ENCODE measurements at regions not wholly inside any gene's neighbourhood (a gene's known extent, or its start where the extent isn't known, plus 50 kb on each side); places are given as distances from the start of the nearest gene placed in this dataset.

GRCh38 chr13:107450431-107450830, 764.9 kb downstream of the LIG4 start:
- ChIA-PET CTCF (no interaction called here), POLR2A (no interaction called here)
- H3K36me3 Mint-ChIP-seq (ENCODE audit: low read depth) = no peaks in the 10 kb centered on the region
- ATAC-seq (no peak), DNase-seq (no peak)
- no peaks in the 10 kb centered on the region for H3K27me3 Mint-ChIP-seq (ENCODE audit: low read depth)
- no peak overlapping the region for H3K27ac Mint-ChIP-seq
- H3K4me3 Mint-ChIP-seq = no peak overlapping the region
- H3K9me3 Mint-ChIP-seq (ENCODE audit: insufficient read depth) = peaks cover 11% of the 10 kb centered on the region
- H3K4me1 Mint-ChIP-seq (ENCODE audit: low read depth) = peaks cover 4% of the 10 kb centered on the region

GRCh38 chr13:107447591-107447990, 767.7 kb downstream of the LIG4 start:
- Mint-ChIP-seq H3K4me1 (ENCODE audit: low read depth) (peaks cover 4% of the 10 kb centered on the region), H3K27me3 (ENCODE audit: low read depth) (no peaks in the 10 kb centered on the region), H3K36me3 (ENCODE audit: low read depth) (no peaks in the 10 kb centered on the region), H3K9me3 (ENCODE audit: insufficient read depth) (peaks cover 8% of the 10 kb centered on the region), H3K27ac (no peak overlapping the region), H3K4me3 (no peak overlapping the region)
- ATAC-seq = no peak
- ChIA-PET POLR2A (no interaction called here), CTCF (no interaction called here)
- DNase-seq = no peak

- POLR2A ChIA-PET = no interaction called here
- no peak for DNase-seq
- Mint-ChIP-seq H3K27me3 (ENCODE audit: low read depth) (no peaks in the 10 kb centered on the region), H3K9me3 (ENCODE audit: insufficient read depth) (peaks cover 3% of the 10 kb centered on the region), H3K4me1 (ENCODE audit: low read depth) (no peaks in the 10 kb centered on the region), H3K27ac (no peak overlapping the region), H3K4me3 (no peak overlapping the region), H3K36me3 (ENCODE audit: low read depth) (no peaks in the 10 kb centered on the region)
- no peak for ATAC-seq
- CTCF ChIA-PET = no interaction called here
Measured at GRCh38 chr13:107441279-107441678, 774.1 kb downstream of the LIG4 start.

GRCh38 chr13:107438251-107438650, 777.1 kb downstream of the LIG4 start:
- POLR2A ChIA-PET = no interaction called here
- H3K36me3 Mint-ChIP-seq (ENCODE audit: low read depth) = no peaks in the 10 kb centered on the region
- H3K27ac Mint-ChIP-seq = no peak overlapping the region
- no peak overlapping the region for H3K4me3 Mint-ChIP-seq
- ATAC-seq (no peak), DNase-seq (no peak)
- H3K4me1 Mint-ChIP-seq (ENCODE audit: low read depth) = no peaks in the 10 kb centered on the region
- H3K27me3 Mint-ChIP-seq (ENCODE audit: low read depth) = no peaks in the 10 kb centered on the region
- CTCF ChIA-PET = no interaction called here
- H3K9me3 Mint-ChIP-seq (ENCODE audit: insufficient read depth) = peaks cover 3% of the 10 kb centered on the region

GRCh38 chr13:107434347-107434746, 781.0 kb downstream of the LIG4 start:
- ATAC-seq (no peak), DNase-seq (no peak)
- ChIA-PET CTCF (no interaction called here), POLR2A (no interaction called here)
- Mint-ChIP-seq H3K4me1 (ENCODE audit: low read depth) (no peaks in the 10 kb centered on the region), H3K9me3 (ENCODE audit: insufficient read depth) (peaks cover 5% of the 10 kb centered on the region), H3K27ac (no peak overlapping the region), H3K4me3 (no peak overlapping the region), H3K36me3 (ENCODE audit: low read depth) (no peaks in the 10 kb centered on the region), H3K27me3 (ENCODE audit: low read depth) (no peaks in the 10 kb centered on the region)

GRCh38 chr13:107427536-107427935, 787.8 kb downstream of the LIG4 start:
- ATAC-seq (no peak), DNase-seq (no peak)
- Mint-ChIP-seq H3K9me3 (ENCODE audit: insufficient read depth) (peaks cover 5% of the 10 kb centered on the region), H3K27ac (no peak overlapping the region), H3K36me3 (ENCODE audit: low read depth) (peaks cover 1% of the 10 kb centered on the region), H3K27me3 (ENCODE audit: low read depth) (no peaks in the 10 kb centered on the region), H3K4me3 (no peak overlapping the region), H3K4me1 (ENCODE audit: low read depth) (peaks cover 2% of the 10 kb centered on the region)
- CTCF ChIA-PET = no interaction called here
- POLR2A ChIA-PET = no interaction called here

- no peaks in the 10 kb centered on the region for H3K9me3 Mint-ChIP-seq (ENCODE audit: insufficient read depth)
- H3K4me3 Mint-ChIP-seq = no peak overlapping the region
- peak overlapping the region; percentile 16 for H3K27ac Mint-ChIP-seq
- H3K27me3 Mint-ChIP-seq (ENCODE audit: low read depth) = no peaks in the 10 kb centered on the region
- H3K36me3 Mint-ChIP-seq (ENCODE audit: low read depth) = peaks cover 2% of the 10 kb centered on the region
- ATAC-seq = no peak
- DNase-seq = peak; percentile 26
- H3K4me1 Mint-ChIP-seq (ENCODE audit: low read depth) = peaks cover 4% of the 10 kb centered on the region
- ChIA-PET POLR2A (no interaction called here), CTCF (no interaction called here)
Measured at GRCh38 chr13:107422421-107422820, 792.9 kb downstream of the LIG4 start.

GRCh38 chr13:107421951-107422350, 793.4 kb downstream of the LIG4 start:
- H3K4me1 Mint-ChIP-seq (ENCODE audit: low read depth) = peaks cover 4% of the 10 kb centered on the region
- no peak for ATAC-seq
- DNase-seq = no peak
- ChIA-PET POLR2A (no interaction called here), CTCF (no interaction called here)
- peak overlapping the region; percentile 16 for H3K27ac Mint-ChIP-seq
- peaks cover 2% of the 10 kb centered on the region for H3K36me3 Mint-ChIP-seq (ENCODE audit: low read depth)
- no peak overlapping the region for H3K4me3 Mint-ChIP-seq
- no peaks in the 10 kb centered on the region for H3K27me3 Mint-ChIP-seq (ENCODE audit: low read depth)
- no peaks in the 10 kb centered on the region for H3K9me3 Mint-ChIP-seq (ENCODE audit: insufficient read depth)

- Mint-ChIP-seq H3K4me3 (no peak overlapping the region), H3K9me3 (ENCODE audit: insufficient read depth) (peaks cover 5% of the 10 kb centered on the region), H3K27me3 (ENCODE audit: low read depth) (no peaks in the 10 kb centered on the region), H3K36me3 (ENCODE audit: low read depth) (peaks cover 2% of the 10 kb centered on the region), H3K27ac (no peak overlapping the region), H3K4me1 (ENCODE audit: low read depth) (peaks cover 4% of the 10 kb centered on the region)
- POLR2A ChIA-PET = no interaction called here
- DNase-seq (no peak), ATAC-seq (no peak)
- CTCF ChIA-PET = no interaction called here
Measured at GRCh38 chr13:107421028-107421427, 794.3 kb downstream of the LIG4 start.

- H3K4me1 Mint-ChIP-seq (ENCODE audit: low read depth) = no peaks in the 10 kb centered on the region
- CTCF ChIA-PET = no interaction called here
Measured at GRCh38 chr13:107413005-107413404, 802.3 kb downstream of the LIG4 start.

GRCh38 chr13:107407074-107407473, 808.3 kb downstream of the LIG4 start:
- ChIA-PET POLR2A (no interaction called here), CTCF (no interaction called here)
- Mint-ChIP-seq H3K27ac (no peak overlapping the region), H3K36me3 (ENCODE audit: low read depth) (no peaks in the 10 kb centered on the region), H3K9me3 (ENCODE audit: insufficient read depth) (peaks cover 9% of the 10 kb centered on the region), H3K4me1 (ENCODE audit: low read depth) (no peaks in the 10 kb centered on the region), H3K27me3 (ENCODE audit: low read depth) (no peaks in the 10 kb centered on the region), H3K4me3 (no peak overlapping the region)
- DNase-seq = no peak
- ATAC-seq = no peak

More at GRCh38 chr13:107413005-107413404, 802.3 kb downstream of the LIG4 start:
- Mint-ChIP-seq H3K4me3 (no peak overlapping the region), H3K9me3 (ENCODE audit: insufficient read depth) (peaks cover 5% of the 10 kb centered on the region), H3K27ac (no peak overlapping the region), H3K36me3 (ENCODE audit: low read depth) (no peaks in the 10 kb centered on the region), H3K27me3 (ENCODE audit: low read depth) (no peaks in the 10 kb centered on the region)
- DNase-seq = no peak
- POLR2A ChIA-PET = no interaction called here
- ATAC-seq = no peak

- no peak overlapping the region for H3K4me3 Mint-ChIP-seq
- DNase-seq = no peak
- CTCF ChIA-PET = interaction anchor here (0.5 kb wide), 1 partner anchor 253 kb away, joined by 3 read pairs; no protein-coding TSS in a partner anchor
Measured at GRCh38 chr13:107395927-107396662, 819.2 kb downstream of the LIG4 start.

GRCh38 chr13:107392205-107392604, 823.1 kb downstream of the LIG4 start:
- POLR2A ChIA-PET = no interaction called here
- H3K27ac Mint-ChIP-seq = no peak overlapping the region
- no peaks in the 10 kb centered on the region for H3K36me3 Mint-ChIP-seq (ENCODE audit: low read depth)
- DNase-seq (no peak), ATAC-seq (no peak)
- CTCF ChIA-PET = no interaction called here
- no peaks in the 10 kb centered on the region for H3K9me3 Mint-ChIP-seq (ENCODE audit: insufficient read depth)
- no peaks in the 10 kb centered on the region for H3K4me1 Mint-ChIP-seq (ENCODE audit: low read depth)
- H3K27me3 Mint-ChIP-seq (ENCODE audit: low read depth) = no peaks in the 10 kb centered on the region
- no peak overlapping the region for H3K4me3 Mint-ChIP-seq

More at GRCh38 chr13:107395927-107396662, 819.2 kb downstream of the LIG4 start:
- no peaks in the 10 kb centered on the region for H3K9me3 Mint-ChIP-seq (ENCODE audit: insufficient read depth)
- H3K4me1 Mint-ChIP-seq (ENCODE audit: low read depth) = no peaks in the 10 kb centered on the region
- no peaks in the 10 kb centered on the region for H3K36me3 Mint-ChIP-seq (ENCODE audit: low read depth)
- POLR2A ChIA-PET = no interaction called here
- ATAC-seq = no peak
- H3K27me3 Mint-ChIP-seq (ENCODE audit: low read depth) = no peaks in the 10 kb centered on the region
- H3K27ac Mint-ChIP-seq = no peak overlapping the region
